WTC11 (cell line): ENCODE measurements at regions not wholly inside any gene's neighbourhood (a gene's known extent, or its start where the extent isn't known, plus 50 kb on each side); places are given as distances from the start of the nearest gene placed in this dataset.

Experiments used
- ATAC-seq: fragments of 200-7000 bp; cut with Tn5 transposase; 2 replicates; pipeline ENCODE4 v1.10.0; 2021; ENCODE audit warnings: mild to moderate bottlenecking, moderate library complexity
- CTCF ChIA-PET: fragments of 300-600 bp; sonication (Branson Sonifier 250); formaldehyde crosslinking; loops from one replicate; lab custom pipeline; 2021; ENCODE audit warnings: antibody characterized with exemption; lab: Charles Lee
- POLR2A ChIA-PET: fragments of 350-600 bp; sonication (Branson Sonifier 250); formaldehyde crosslinking; loops from one replicate; lab custom pipeline; 2021; ENCODE audit warnings: antibody characterized with exemption; lab: Charles Lee
- DNase-seq: peaks from one replicate; pipeline ENCODE4 v3.0.0; 2021; ENCODE audit warnings: low spot score
- H3K27ac Mint-ChIP-seq: 2 replicates; pipeline ENCODE4 v1.8.0; 2021; ENCODE audit warnings: mixed read lengths
- H3K27me3 Mint-ChIP-seq: 2 replicates; pipeline ENCODE4 v1.8.0; 2021; ENCODE audit warnings: low read depth, mild to moderate bottlenecking, moderate library complexity, mixed read lengths
- H3K36me3 Mint-ChIP-seq: 2 replicates; pipeline ENCODE4 v1.8.0; 2021; ENCODE audit warnings: mixed read lengths
- H3K4me1 Mint-ChIP-seq: 2 replicates; pipeline ENCODE4 v1.8.0; 2022; ENCODE audit warnings: mixed read lengths
- H3K4me3 Mint-ChIP-seq: 2 replicates; pipeline ENCODE4 v1.8.0; 2021; ENCODE audit warnings: mild to moderate bottlenecking, moderate library complexity, mixed read lengths
- H3K9me3 Mint-ChIP-seq: 2 replicates; pipeline ENCODE4 v1.8.0; 2021; ENCODE audit warnings: mixed read lengths
- ATF1 ChIP-seq: sonication (generic); formaldehyde crosslinking; IDR thresholded peaks from 2 replicates; pipeline ENCODE4 v1.8.1; 2023; ENCODE audit warnings: mild to moderate bottlenecking, moderate library complexity, missing genetic modification reagents
- GABPB1 ChIP-seq: sonication (generic); formaldehyde crosslinking; IDR thresholded peaks from 2 replicates; pipeline ENCODE4 v1.8.1; 2023; ENCODE audit warnings: mild to moderate bottlenecking, missing genetic modification reagents
- GTF2I ChIP-seq: fragments of 250-450 bp; sonication (Bioruptor Pico); conservative IDR thresholded peaks from 2 replicates; pipeline ENCODE4 v1.4.0; 2021; ENCODE audit warnings: mild to moderate bottlenecking
- MYBL2 ChIP-seq: sonication (generic); formaldehyde crosslinking; IDR thresholded peaks from 2 replicates; pipeline ENCODE4 v1.8.1; 2023; ENCODE audit warnings: mild to moderate bottlenecking, moderate library complexity, missing genetic modification reagents
- TP53 ChIP-seq: sonication (generic); formaldehyde crosslinking; IDR thresholded peaks from 2 replicates; pipeline ENCODE4 v1.8.1; 2023; ENCODE audit warnings: mild to moderate bottlenecking, missing genetic modification reagents
- ZBTB21 ChIP-seq: sonication (generic); formaldehyde crosslinking; IDR thresholded peaks from 2 replicates; pipeline ENCODE4 v1.8.1; 2023; ENCODE audit warnings: mild to moderate bottlenecking, missing genetic modification reagents, borderline replicate concordance
- ZNF121 ChIP-seq: sonication (generic); formaldehyde crosslinking; IDR thresholded peaks from 2 replicates; pipeline ENCODE4 v1.8.0; 2023; ENCODE audit warnings: missing genetic modification reagents
- TF ChIP-seq, protein P1 (sequence below): fragments of 250-450 bp; sonication (Bioruptor Pico); IDR thresholded peaks from 2 replicates; pipeline ENCODE4 v2.1.2; 2022; ENCODE audit warnings: mild to moderate bottlenecking, moderate library complexity
- TF ChIP-seq, protein P2 (sequence below): sonication (generic); formaldehyde crosslinking; IDR thresholded peaks from 2 replicates; pipeline ENCODE4 v1.8.0; 2023; ENCODE audit warnings: missing genetic modification reagents, mild to moderate bottlenecking, borderline replicate concordance
- TF ChIP-seq, protein P3 (sequence below): sonication (generic); formaldehyde crosslinking; conservative IDR thresholded peaks from 2 replicates; pipeline ENCODE4 v1.8.1; 2023; ENCODE audit warnings: mild to moderate bottlenecking, low read depth, missing genetic modification reagents, moderate library complexity
- TF ChIP-seq, protein P4 (sequence below): fragments of 200-600 bp; IDR thresholded peaks from 2 replicates; pipeline ENCODE4 v1.8.0; 2022; ENCODE audit warnings: antibody characterized with exemption
- TF ChIP-seq, protein P5 (sequence below): fragments of 250-450 bp; sonication (Bioruptor Pico); IDR thresholded peaks from 2 replicates; pipeline ENCODE4 v1.9.0; 2021; ENCODE audit warnings: mild to moderate bottlenecking

DNA sequence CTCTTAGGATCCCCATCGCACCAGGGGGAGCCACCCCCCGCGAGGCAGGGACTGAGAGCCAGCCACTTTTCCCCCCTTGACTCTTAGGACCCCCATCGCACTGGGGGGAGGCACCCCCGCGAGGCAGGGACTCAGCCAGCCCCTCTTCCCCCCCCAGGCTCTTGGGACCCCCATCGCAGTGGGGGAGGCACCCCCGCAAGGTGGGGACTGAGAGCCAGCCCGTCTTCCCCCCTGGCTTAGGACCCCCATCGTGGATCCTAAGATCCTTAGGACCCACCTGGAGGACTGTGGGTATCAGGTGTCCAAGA lies 365.2 kb upstream of the SPRY2 start (continued):
- TF ChIP-seq, protein P1, sequence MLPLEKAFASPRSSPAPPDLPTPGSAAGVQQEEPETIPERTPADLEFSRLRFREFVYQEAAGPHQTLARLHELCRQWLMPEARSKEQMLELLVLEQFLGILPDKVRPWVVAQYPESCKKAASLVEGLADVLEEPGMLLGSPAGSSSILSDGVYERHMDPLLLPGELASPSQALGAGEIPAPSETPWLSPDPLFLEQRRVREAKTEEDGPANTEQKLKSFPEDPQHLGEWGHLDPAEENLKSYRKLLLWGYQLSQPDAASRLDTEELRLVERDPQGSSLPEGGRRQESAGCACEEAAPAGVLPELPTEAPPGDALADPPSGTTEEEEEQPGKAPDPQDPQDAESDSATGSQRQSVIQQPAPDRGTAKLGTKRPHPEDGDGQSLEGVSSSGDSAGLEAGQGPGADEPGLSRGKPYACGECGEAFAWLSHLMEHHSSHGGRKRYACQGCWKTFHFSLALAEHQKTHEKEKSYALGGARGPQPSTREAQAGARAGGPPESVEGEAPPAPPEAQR = no peak
- TF ChIP-seq, protein P2, sequence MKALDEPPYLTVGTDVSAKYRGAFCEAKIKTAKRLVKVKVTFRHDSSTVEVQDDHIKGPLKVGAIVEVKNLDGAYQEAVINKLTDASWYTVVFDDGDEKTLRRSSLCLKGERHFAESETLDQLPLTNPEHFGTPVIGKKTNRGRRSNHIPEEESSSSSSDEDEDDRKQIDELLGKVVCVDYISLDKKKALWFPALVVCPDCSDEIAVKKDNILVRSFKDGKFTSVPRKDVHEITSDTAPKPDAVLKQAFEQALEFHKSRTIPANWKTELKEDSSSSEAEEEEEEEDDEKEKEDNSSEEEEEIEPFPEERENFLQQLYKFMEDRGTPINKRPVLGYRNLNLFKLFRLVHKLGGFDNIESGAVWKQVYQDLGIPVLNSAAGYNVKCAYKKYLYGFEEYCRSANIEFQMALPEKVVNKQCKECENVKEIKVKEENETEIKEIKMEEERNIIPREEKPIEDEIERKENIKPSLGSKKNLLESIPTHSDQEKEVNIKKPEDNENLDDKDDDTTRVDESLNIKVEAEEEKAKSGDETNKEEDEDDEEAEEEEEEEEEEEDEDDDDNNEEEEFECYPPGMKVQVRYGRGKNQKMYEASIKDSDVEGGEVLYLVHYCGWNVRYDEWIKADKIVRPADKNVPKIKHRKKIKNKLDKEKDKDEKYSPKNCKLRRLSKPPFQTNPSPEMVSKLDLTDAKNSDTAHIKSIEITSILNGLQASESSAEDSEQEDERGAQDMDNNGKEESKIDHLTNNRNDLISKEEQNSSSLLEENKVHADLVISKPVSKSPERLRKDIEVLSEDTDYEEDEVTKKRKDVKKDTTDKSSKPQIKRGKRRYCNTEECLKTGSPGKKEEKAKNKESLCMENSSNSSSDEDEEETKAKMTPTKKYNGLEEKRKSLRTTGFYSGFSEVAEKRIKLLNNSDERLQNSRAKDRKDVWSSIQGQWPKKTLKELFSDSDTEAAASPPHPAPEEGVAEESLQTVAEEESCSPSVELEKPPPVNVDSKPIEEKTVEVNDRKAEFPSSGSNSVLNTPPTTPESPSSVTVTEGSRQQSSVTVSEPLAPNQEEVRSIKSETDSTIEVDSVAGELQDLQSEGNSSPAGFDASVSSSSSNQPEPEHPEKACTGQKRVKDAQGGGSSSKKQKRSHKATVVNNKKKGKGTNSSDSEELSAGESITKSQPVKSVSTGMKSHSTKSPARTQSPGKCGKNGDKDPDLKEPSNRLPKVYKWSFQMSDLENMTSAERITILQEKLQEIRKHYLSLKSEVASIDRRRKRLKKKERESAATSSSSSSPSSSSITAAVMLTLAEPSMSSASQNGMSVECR (CRISPR knock-in tag) = no peak
- TF ChIP-seq ZBTB21 (CRISPR knock-in tag) = no peak

DNA sequence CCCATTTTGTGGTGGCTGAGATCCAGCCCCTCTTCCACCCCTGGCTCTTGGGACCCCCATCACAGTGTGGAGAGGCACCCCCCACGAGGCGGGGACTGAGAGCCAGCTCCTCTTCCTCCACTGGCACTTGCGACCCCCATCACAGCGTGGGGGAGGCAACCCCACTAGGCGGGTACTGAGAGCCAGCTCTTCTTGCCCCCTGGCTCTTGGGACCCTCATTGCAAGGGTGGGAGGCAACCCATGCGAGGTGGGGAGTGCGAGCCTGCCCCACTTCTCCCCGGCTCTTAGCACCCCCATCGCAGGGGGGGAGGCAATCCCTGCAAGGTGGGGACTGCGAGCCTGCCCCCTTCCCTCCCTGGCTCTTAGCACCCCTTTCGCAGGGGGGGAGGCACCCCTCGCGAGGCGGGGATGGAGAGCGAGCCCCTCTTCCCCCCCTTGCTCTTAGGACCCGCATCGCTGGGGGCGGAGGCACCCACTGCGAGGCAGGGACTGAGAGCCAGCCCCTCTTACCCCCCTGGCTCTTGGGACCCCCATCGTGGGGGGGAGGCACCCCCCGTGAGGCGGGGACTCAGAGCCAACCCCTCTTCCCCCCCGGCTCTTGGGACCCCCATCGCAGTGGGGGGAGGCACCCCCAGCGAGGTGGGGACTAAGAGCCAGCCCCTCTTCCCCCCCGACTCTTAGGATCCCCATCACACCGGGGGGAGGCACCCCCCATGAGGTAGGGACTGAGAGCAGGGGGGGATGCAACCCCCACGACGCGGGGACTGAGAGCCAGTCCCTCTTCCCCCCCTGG lies 364.6 kb upstream of the SPRY2 start:
- no peak overlapping the region for H3K4me3 Mint-ChIP-seq
- ATAC-seq (no peak), DNase-seq (no peak)
- peaks cover 11% of the 10 kb centered on the region for H3K9me3 Mint-ChIP-seq
- peaks cover 4% of the 10 kb centered on the region for H3K36me3 Mint-ChIP-seq
- no peaks in the 10 kb centered on the region for H3K27me3 Mint-ChIP-seq
- CTCF ChIA-PET = no interaction called here
- no peak overlapping the region for H3K27ac Mint-ChIP-seq
- no peaks in the 10 kb centered on the region for H3K4me1 Mint-ChIP-seq
- TF ChIP-seq, protein P3, sequence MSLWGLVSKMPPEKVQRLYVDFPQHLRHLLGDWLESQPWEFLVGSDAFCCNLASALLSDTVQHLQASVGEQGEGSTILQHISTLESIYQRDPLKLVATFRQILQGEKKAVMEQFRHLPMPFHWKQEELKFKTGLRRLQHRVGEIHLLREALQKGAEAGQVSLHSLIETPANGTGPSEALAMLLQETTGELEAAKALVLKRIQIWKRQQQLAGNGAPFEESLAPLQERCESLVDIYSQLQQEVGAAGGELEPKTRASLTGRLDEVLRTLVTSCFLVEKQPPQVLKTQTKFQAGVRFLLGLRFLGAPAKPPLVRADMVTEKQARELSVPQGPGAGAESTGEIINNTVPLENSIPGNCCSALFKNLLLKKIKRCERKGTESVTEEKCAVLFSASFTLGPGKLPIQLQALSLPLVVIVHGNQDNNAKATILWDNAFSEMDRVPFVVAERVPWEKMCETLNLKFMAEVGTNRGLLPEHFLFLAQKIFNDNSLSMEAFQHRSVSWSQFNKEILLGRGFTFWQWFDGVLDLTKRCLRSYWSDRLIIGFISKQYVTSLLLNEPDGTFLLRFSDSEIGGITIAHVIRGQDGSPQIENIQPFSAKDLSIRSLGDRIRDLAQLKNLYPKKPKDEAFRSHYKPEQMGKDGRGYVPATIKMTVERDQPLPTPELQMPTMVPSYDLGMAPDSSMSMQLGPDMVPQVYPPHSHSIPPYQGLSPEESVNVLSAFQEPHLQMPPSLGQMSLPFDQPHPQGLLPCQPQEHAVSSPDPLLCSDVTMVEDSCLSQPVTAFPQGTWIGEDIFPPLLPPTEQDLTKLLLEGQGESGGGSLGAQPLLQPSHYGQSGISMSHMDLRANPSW = no peak
- no peak for TF ChIP-seq MYBL2 (CRISPR knock-in tag)
- no peak for TF ChIP-seq ZNF121 (CRISPR knock-in tag)
- TF ChIP-seq ATF1 = no peak
- TF ChIP-seq GABPB1 (CRISPR knock-in tag) = no peak
- TF ChIP-seq, protein P4, sequence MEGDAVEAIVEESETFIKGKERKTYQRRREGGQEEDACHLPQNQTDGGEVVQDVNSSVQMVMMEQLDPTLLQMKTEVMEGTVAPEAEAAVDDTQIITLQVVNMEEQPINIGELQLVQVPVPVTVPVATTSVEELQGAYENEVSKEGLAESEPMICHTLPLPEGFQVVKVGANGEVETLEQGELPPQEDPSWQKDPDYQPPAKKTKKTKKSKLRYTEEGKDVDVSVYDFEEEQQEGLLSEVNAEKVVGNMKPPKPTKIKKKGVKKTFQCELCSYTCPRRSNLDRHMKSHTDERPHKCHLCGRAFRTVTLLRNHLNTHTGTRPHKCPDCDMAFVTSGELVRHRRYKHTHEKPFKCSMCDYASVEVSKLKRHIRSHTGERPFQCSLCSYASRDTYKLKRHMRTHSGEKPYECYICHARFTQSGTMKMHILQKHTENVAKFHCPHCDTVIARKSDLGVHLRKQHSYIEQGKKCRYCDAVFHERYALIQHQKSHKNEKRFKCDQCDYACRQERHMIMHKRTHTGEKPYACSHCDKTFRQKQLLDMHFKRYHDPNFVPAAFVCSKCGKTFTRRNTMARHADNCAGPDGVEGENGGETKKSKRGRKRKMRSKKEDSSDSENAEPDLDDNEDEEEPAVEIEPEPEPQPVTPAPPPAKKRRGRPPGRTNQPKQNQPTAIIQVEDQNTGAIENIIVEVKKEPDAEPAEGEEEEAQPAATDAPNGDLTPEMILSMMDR = no peak
- no peak for TF ChIP-seq TP53
- no peak for TF ChIP-seq GTF2I (CRISPR knock-in tag)
- TF ChIP-seq, protein P5, sequence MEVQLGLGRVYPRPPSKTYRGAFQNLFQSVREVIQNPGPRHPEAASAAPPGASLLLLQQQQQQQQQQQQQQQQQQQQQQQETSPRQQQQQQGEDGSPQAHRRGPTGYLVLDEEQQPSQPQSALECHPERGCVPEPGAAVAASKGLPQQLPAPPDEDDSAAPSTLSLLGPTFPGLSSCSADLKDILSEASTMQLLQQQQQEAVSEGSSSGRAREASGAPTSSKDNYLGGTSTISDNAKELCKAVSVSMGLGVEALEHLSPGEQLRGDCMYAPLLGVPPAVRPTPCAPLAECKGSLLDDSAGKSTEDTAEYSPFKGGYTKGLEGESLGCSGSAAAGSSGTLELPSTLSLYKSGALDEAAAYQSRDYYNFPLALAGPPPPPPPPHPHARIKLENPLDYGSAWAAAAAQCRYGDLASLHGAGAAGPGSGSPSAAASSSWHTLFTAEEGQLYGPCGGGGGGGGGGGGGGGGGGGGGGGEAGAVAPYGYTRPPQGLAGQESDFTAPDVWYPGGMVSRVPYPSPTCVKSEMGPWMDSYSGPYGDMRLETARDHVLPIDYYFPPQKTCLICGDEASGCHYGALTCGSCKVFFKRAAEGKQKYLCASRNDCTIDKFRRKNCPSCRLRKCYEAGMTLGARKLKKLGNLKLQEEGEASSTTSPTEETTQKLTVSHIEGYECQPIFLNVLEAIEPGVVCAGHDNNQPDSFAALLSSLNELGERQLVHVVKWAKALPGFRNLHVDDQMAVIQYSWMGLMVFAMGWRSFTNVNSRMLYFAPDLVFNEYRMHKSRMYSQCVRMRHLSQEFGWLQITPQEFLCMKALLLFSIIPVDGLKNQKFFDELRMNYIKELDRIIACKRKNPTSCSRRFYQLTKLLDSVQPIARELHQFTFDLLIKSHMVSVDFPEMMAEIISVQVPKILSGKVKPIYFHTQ = no peak
- TF ChIP-seq, all 79 proteins: peak for 0
- POLR2A ChIA-PET = no interaction called here
